ENCODE measurements at regions not wholly inside any gene's neighbourhood (a gene's known extent, or its start where the extent isn't known, plus 50 kb on each side); places are given as distances from the start of the nearest gene placed in this dataset.

DNA sequence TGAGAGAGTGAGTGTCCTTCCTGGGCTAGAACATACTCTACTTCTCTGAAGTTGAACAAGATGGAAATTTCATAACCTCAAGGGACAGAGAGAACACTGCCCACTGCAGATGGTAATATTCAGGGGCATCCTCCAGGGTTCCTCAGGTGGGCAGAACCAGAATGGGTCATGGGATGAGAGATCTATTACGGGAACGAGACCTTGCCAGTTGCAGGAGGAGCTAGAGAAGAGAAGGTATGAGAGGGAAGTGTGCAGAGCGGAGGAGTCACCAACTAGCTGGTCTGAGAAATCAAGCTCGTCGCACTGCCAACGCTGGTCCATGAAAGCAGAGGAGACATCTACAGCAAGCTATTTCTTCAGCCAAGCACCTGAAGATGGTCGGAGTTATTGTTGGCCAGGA is 184.7 kb downstream of the TJP1 start:
- TF ChIP-seq, protein P1, sequence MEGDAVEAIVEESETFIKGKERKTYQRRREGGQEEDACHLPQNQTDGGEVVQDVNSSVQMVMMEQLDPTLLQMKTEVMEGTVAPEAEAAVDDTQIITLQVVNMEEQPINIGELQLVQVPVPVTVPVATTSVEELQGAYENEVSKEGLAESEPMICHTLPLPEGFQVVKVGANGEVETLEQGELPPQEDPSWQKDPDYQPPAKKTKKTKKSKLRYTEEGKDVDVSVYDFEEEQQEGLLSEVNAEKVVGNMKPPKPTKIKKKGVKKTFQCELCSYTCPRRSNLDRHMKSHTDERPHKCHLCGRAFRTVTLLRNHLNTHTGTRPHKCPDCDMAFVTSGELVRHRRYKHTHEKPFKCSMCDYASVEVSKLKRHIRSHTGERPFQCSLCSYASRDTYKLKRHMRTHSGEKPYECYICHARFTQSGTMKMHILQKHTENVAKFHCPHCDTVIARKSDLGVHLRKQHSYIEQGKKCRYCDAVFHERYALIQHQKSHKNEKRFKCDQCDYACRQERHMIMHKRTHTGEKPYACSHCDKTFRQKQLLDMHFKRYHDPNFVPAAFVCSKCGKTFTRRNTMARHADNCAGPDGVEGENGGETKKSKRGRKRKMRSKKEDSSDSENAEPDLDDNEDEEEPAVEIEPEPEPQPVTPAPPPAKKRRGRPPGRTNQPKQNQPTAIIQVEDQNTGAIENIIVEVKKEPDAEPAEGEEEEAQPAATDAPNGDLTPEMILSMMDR (IDR thresholded peaks at IDR 0.05), result no peak
- TF ChIP-seq POLR2A (IDR thresholded peaks at IDR 0.05), result no peak
